Calu3 (cell line): ENCODE measurements at regions not wholly inside any gene's neighbourhood (a gene's known extent, or its start where the extent isn't known, plus 50 kb on each side); places are given as distances from the start of the nearest gene placed in this dataset.

Experiments
- BruUV-seq: library from RNA; stranded (reverse); fragments of 400-500 nt; replicated peaks from 2 replicates; lab custom pipeline; 2021; lab: Mats Ljungman, UMichigan
- CTCF ChIA-PET: fragments of 300-600 bp; sonication (Branson Sonifier 250); formaldehyde crosslinking; loops from one replicate; lab custom pipeline; 2022; ENCODE audit warnings: antibody characterized with exemption; lab: Charles Lee
- DNase-seq: peaks from one replicate; pipeline ENCODE4 v3.0.0; 2022
- H3K27ac Mint-ChIP-seq: one replicate; pipeline ENCODE4 v1.8.0; 2022; ENCODE audit warnings: mixed read lengths; ENCODE audit not compliant: unreplicated experiment
- H3K27me3 Mint-ChIP-seq: one replicate; pipeline ENCODE4 v1.8.0; 2022; ENCODE audit warnings: mixed read lengths; ENCODE audit not compliant: unreplicated experiment
- H3K36me3 Mint-ChIP-seq: one replicate; pipeline ENCODE4 v1.8.0; 2022; ENCODE audit warnings: mild to moderate bottlenecking, moderate library complexity, mixed read lengths; ENCODE audit not compliant: insufficient read depth, unreplicated experiment
- H3K4me1 Mint-ChIP-seq: one replicate; pipeline ENCODE4 v1.8.0; 2022; ENCODE audit warnings: mild to moderate bottlenecking, low read depth, mixed read lengths; ENCODE audit not compliant: unreplicated experiment
- H3K4me3 Mint-ChIP-seq: one replicate; pipeline ENCODE4 v1.8.0; 2022; ENCODE audit warnings: mild to moderate bottlenecking, low read depth, moderate library complexity, mixed read lengths; ENCODE audit not compliant: unreplicated experiment
- H3K9me3 Mint-ChIP-seq: one replicate; pipeline ENCODE4 v1.8.0; 2022; ENCODE audit warnings: low read depth, mixed read lengths; ENCODE audit not compliant: unreplicated experiment
- CTCF ChIP-seq: fragments of 200-600 bp; IDR thresholded peaks from one replicate; pipeline ENCODE4 v1.8.0; 2022; ENCODE audit warnings: antibody characterized with exemption; ENCODE audit not compliant: unreplicated experiment
- intact Hi-C: fragments of 100-400 bp; cut with micrococcal nuclease; formaldehyde crosslinking; loops from one replicate; pipeline ENCODE4 v1.10.0; 2022; ENCODE audit not compliant: unreplicated experiment

GRCh38 chr4:3645711-3646679 is 113.8 kb upstream of the LRPAP1 start:
- DNase-seq, result no peak
- no peaks in the 10 kb centered on the region for H3K36me3 Mint-ChIP-seq
- TF ChIP-seq CTCF, result no peak
- intact Hi-C loops, result no loop called here
- H3K27ac Mint-ChIP-seq, result no peak overlapping the region
- H3K4me1 Mint-ChIP-seq, result no peaks in the 10 kb centered on the region
- H3K9me3 Mint-ChIP-seq, result no peaks in the 10 kb centered on the region
- CTCF ChIA-PET, result interaction anchor here (0.7 kb wide), 1 partner anchor 15 kb away, joined by 5 read pairs; no protein-coding TSS in a partner anchor
- H3K4me3 Mint-ChIP-seq, result no peak overlapping the region
- peaks cover 9% of the 10 kb centered on the region for H3K27me3 Mint-ChIP-seq
- BruUV-seq, result no TSS peak

DNA sequence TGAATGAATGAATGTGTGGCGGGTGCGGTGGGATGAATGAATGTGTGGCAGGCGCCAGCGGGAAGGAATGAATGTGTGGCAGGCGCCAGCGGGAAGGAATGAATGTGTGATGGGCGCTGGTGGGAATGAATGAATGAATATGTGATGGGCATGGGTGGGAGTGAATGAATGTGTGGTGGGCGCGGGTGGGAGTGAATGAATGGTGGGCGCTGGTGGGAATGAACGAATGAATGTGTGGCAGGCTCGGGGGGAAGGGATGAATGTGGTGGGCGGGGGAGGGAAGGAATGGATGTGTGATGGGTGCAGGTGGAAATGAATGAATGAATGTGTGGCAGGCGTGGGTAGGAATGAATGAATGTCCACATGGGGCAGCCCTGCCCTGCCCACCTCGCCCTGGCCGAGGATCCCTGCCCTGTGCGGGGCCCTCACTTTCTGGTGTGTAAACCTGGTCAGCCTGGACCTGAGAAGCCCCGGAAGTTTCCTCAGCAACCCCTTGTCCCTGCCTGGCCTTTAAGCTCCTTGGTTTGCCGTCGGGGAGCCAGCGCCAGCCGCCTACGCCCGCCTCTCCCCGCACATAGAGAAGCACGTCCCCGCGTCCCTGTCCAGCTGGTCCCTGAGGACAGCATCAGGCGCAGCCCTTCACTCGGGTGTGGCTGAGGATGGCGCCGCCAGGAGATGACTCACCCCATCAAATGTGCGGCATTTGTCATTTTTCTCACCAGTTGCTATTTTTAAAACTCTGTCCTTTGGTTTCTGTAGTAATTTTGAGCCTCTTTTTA is 112.8 kb upstream of the LRPAP1 start:
- Mint-ChIP-seq H3K36me3 (no peaks in the 10 kb centered on the region), H3K9me3 (no peaks in the 10 kb centered on the region), H3K27ac (no peak overlapping the region), H3K4me3 (no peak overlapping the region), H3K27me3 (peaks cover 19% of the 10 kb centered on the region), H3K4me1 (no peaks in the 10 kb centered on the region)
- CTCF ChIA-PET, result no interaction called here
- no TSS peak for BruUV-seq
- no peak for TF ChIP-seq CTCF
- intact Hi-C loops, result no loop called here
- DNase-seq, result no peak

- intact Hi-C loops, result no loop called here
- DNase-seq, result no peak
- Mint-ChIP-seq H3K27me3 (peaks cover 31% of the 10 kb centered on the region), H3K4me1 (no peaks in the 10 kb centered on the region), H3K9me3 (no peaks in the 10 kb centered on the region), H3K27ac (no peak overlapping the region), H3K4me3 (no peak overlapping the region), H3K36me3 (no peaks in the 10 kb centered on the region)
- no TSS peak for BruUV-seq
- CTCF ChIA-PET, result no interaction called here
- TF ChIP-seq CTCF, result no peak
Measured at GRCh38 chr4:3643518-3644433, 111.6 kb upstream of the LRPAP1 start.
